Type B pancreatic cell (in vitro differentiated cells): ENCODE measurements at regions not wholly inside any gene's neighbourhood (a gene's known extent, or its start where the extent isn't known, plus 50 kb on each side); places are given as distances from the start of the nearest gene placed in this dataset. TPM values are rescaled to one million over a fixed set of nuclear protein-coding genes. Genes with fewer than 3 reads are reported as not detected.

Experiments
- DNase-seq: peaks from one replicate; pipeline ENCODE4 v3.0.0; 2021; ENCODE audit warnings: mixed read lengths; ENCODE audit not compliant: unreplicated experiment; ENCODE audit errors: extremely low spot score
- H3K27ac Mint-ChIP-seq: 2 replicates; pipeline ENCODE4 v1.8.0; 2021; ENCODE audit warnings: mild to moderate bottlenecking, mixed read lengths
- H3K27me3 Mint-ChIP-seq: 2 replicates; pipeline ENCODE4 v1.8.0; 2021; ENCODE audit warnings: mixed read lengths
- H3K36me3 Mint-ChIP-seq: 2 replicates; pipeline ENCODE4 v1.8.0; 2021; ENCODE audit warnings: mixed read lengths
- H3K4me1 Mint-ChIP-seq: one replicate; pipeline ENCODE4 v1.8.0; 2021; ENCODE audit warnings: mixed read lengths; ENCODE audit not compliant: unreplicated experiment
- H3K4me3 Mint-ChIP-seq: 2 replicates; pipeline ENCODE4 v1.8.0; 2021; ENCODE audit warnings: mild to moderate bottlenecking, mixed read lengths
- H3K9me3 Mint-ChIP-seq: 2 replicates; pipeline ENCODE4 v1.8.0; 2021; ENCODE audit warnings: mixed read lengths
- microRNA-seq: library from miRNA; unstranded; fragments of <30 nt; microRNA quantifications from one replicate; pipeline ENCODE4, GENCODE V29; 2020
- TF ChIP-seq, protein P1 (sequence below): fragments of 200-600 bp; sonication (generic); conservative IDR thresholded peaks from 2 replicates; pipeline ENCODE4 v1.5.0; 2021; ENCODE audit warnings: antibody characterized with exemption, mild to moderate bottlenecking

DNA sequence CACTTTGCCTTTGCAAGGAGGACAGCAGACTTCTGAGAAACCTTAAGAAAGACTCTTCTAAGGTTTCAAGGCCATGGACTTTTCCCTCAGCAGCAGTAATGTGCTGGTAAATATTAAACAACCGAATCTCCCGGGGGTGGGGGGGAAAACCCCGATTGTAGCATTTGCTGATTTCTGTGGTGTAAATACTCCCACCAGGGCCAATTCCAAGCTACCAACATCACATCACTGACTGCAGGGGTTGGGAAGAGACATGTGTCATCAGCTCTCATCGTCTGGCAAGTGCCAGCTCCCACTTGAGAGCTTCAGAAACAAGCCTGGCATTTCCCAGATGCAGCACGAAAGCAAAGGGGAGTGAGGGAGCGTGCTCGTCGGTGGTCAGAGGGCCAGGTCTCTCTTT, 101.2 kb downstream of the BCOR start:
- Mint-ChIP-seq H3K27ac (no peak overlapping the region), H3K4me3 (no peak overlapping the region), H3K9me3 (no peaks in the 10 kb centered on the region), H3K36me3 (no peaks in the 10 kb centered on the region), H3K27me3 (no peaks in the 10 kb centered on the region), H3K4me1 (no peaks in the 10 kb centered on the region)
- TF ChIP-seq, protein P1, sequence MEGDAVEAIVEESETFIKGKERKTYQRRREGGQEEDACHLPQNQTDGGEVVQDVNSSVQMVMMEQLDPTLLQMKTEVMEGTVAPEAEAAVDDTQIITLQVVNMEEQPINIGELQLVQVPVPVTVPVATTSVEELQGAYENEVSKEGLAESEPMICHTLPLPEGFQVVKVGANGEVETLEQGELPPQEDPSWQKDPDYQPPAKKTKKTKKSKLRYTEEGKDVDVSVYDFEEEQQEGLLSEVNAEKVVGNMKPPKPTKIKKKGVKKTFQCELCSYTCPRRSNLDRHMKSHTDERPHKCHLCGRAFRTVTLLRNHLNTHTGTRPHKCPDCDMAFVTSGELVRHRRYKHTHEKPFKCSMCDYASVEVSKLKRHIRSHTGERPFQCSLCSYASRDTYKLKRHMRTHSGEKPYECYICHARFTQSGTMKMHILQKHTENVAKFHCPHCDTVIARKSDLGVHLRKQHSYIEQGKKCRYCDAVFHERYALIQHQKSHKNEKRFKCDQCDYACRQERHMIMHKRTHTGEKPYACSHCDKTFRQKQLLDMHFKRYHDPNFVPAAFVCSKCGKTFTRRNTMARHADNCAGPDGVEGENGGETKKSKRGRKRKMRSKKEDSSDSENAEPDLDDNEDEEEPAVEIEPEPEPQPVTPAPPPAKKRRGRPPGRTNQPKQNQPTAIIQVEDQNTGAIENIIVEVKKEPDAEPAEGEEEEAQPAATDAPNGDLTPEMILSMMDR = no peak
- no peak for DNase-seq

DNA sequence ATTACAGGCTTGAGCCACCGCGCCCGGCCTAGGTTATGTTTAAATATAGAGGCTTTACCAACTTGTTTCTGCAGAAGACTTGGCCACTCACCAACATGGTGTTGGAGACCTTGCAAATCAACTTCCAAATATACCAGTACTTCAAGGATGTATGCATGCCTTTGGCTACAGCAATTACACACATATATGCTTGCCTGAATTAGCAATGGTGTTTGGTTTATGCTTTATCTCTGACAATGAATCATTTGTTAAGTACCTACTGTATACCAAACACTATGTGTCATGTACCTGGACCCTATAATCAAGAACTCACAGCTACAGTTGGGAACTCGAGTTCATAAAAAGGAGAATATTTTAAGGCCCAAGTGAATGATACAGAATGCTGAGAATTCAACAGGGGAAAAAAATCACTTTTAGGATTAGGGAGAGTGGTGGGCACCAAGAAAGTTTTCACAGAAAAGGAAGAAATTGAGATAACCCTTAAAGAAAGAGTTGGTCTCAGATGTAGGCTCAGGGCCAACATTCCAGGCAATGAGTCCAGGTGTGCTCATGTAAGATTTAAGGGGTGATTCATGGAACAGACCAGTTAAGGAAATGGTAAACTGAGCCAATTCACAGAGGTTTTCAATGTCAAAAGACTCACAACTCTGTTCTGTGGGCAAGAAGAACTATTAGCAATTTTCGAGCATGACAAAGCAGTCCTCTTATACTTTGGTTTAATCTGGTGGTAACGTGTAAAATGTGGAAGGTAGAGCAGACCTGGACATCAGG, 98.9 kb downstream of the BCOR start:
- no peak overlapping the region for H3K27ac Mint-ChIP-seq
- H3K36me3 Mint-ChIP-seq = no peaks in the 10 kb centered on the region
- peaks cover 6% of the 10 kb centered on the region for H3K4me1 Mint-ChIP-seq
- DNase-seq = no peak
- TF ChIP-seq, protein P1 = no peak
- no peaks in the 10 kb centered on the region for H3K9me3 Mint-ChIP-seq
- no peak overlapping the region for H3K4me3 Mint-ChIP-seq
- no peaks in the 10 kb centered on the region for H3K27me3 Mint-ChIP-seq

Small RNA genes in the stretch of these regions (microRNA-seq; reads per million reads assigned to microRNA genes)
- gene MIR1587 = not detected
- not detected for gene MIR3937
